Activated naive CD4-positive, alpha-beta T cell treated with Interleukin-2 at 50 U/mL for 16 hours (primary cell): ENCODE measurements at regions not wholly inside any gene's neighbourhood (a gene's known extent, or its start where the extent isn't known, plus 50 kb on each side); places are given as distances from the start of the nearest gene placed in this dataset.

Experiments used
- DNase-seq: peaks from one replicate; pipeline ENCODE4 v3.0.0-alpha.2; 2020

GRCh38 chr2:425243-425642, 137.4 kb upstream of the ALKAL2 start:
- no peak for DNase-seq

- DNase-seq: no peak
Measured at GRCh38 chr2:424306-425171, 136.6 kb upstream of the ALKAL2 start.

GRCh38 chr2:423479-423878, 135.6 kb upstream of the ALKAL2 start:
- DNase-seq: no peak

- no peak for DNase-seq
Measured at GRCh38 chr2:422676-423435, 135.0 kb upstream of the ALKAL2 start.

- DNase-seq: no peak
Measured at GRCh38 chr2:421406-421805, 133.5 kb upstream of the ALKAL2 start.

GRCh38 chr2:419687-420317, 131.9 kb upstream of the ALKAL2 start:
- DNase-seq: no peak

- DNase-seq: no peak
Measured at GRCh38 chr2:417662-418061, 129.8 kb upstream of the ALKAL2 start.

- DNase-seq: no peak
Measured at GRCh38 chr2:417006-417405, 129.1 kb upstream of the ALKAL2 start.

- no peak for DNase-seq
Measured at GRCh38 chr2:415986-416610, 128.2 kb upstream of the ALKAL2 start.

GRCh38 chr2:409523-409922, 121.6 kb upstream of the ALKAL2 start:
- DNase-seq: no peak

GRCh38 chr2:407630-408029, 119.7 kb upstream of the ALKAL2 start:
- DNase-seq: no peak

- DNase-seq: no peak
Measured at GRCh38 chr2:406876-407275, 119.0 kb upstream of the ALKAL2 start.

- DNase-seq: no peak
Measured at GRCh38 chr2:406231-406630, 118.3 kb upstream of the ALKAL2 start.

GRCh38 chr2:404581-404980, 116.7 kb upstream of the ALKAL2 start:
- DNase-seq: no peak

- no peak for DNase-seq
Measured at GRCh38 chr2:403682-404081, 115.8 kb upstream of the ALKAL2 start.

GRCh38 chr2:402721-403120, 114.8 kb upstream of the ALKAL2 start:
- DNase-seq: no peak

GRCh38 chr2:402206-402605, 114.3 kb upstream of the ALKAL2 start:
- no peak for DNase-seq

GRCh38 chr2:401019-401679, 113.3 kb upstream of the ALKAL2 start:
- DNase-seq: no peak

GRCh38 chr2:397926-398325, 110.0 kb upstream of the ALKAL2 start:
- no peak for DNase-seq

GRCh38 chr2:397521-397920, 109.6 kb upstream of the ALKAL2 start:
- no peak for DNase-seq

GRCh38 chr2:396903-397302, 109.0 kb upstream of the ALKAL2 start:
- no peak for DNase-seq

GRCh38 chr2:395886-396285, 108.0 kb upstream of the ALKAL2 start:
- no peak for DNase-seq
